Renal cortical epithelial cell (primary cell): ENCODE measurements at regions not wholly inside any gene's neighbourhood (a gene's known extent, or its start where the extent isn't known, plus 50 kb on each side); places are given as distances from the start of the nearest gene placed in this dataset.

Experiments
- DNase-seq: peaks from one replicate; pipeline ENCODE4 v3.0.0-alpha.2; 2011; ENCODE audit warnings: low read depth

GRCh38 chr4:124321364-124321763 lies 391.2 kb downstream of the ANKRD50 start:
- DNase-seq: no peak

- DNase-seq: peak; percentile 35
Observed at GRCh38 chr4:124322234-124323065, 390.1 kb downstream of the ANKRD50 start.

GRCh38 chr4:124325690-124326089 lies 386.8 kb downstream of the ANKRD50 start:
- DNase-seq: no peak

- DNase-seq: no peak
Observed at GRCh38 chr4:124329134-124329533, 383.4 kb downstream of the ANKRD50 start.

- DNase-seq: no peak
Observed at GRCh38 chr4:124330045-124330444, 382.5 kb downstream of the ANKRD50 start.

- no peak for DNase-seq
Observed at GRCh38 chr4:124331781-124332180, 380.8 kb downstream of the ANKRD50 start.

GRCh38 chr4:124333466-124333865 lies 379.1 kb downstream of the ANKRD50 start:
- DNase-seq: no peak

- DNase-seq: peak; percentile 89
Observed at GRCh38 chr4:124334119-124334518, 378.4 kb downstream of the ANKRD50 start.

- no peak for DNase-seq
Observed at GRCh38 chr4:124337874-124338273, 374.7 kb downstream of the ANKRD50 start.

- no peak for DNase-seq
Observed at GRCh38 chr4:124343661-124344171, 368.8 kb downstream of the ANKRD50 start.

- no peak for DNase-seq
Observed at GRCh38 chr4:124372916-124373315, 339.6 kb downstream of the ANKRD50 start.

- DNase-seq: peak; percentile 3
Observed at GRCh38 chr4:124386163-124386562, 326.4 kb downstream of the ANKRD50 start.

GRCh38 chr4:124386648-124387047 lies 325.9 kb downstream of the ANKRD50 start:
- DNase-seq: no peak

- DNase-seq: no peak
Observed at GRCh38 chr4:124389591-124389990, 322.9 kb downstream of the ANKRD50 start.

GRCh38 chr4:124390861-124391260 lies 321.7 kb downstream of the ANKRD50 start:
- DNase-seq: no peak

GRCh38 chr4:124396333-124396732 lies 316.2 kb downstream of the ANKRD50 start:
- DNase-seq: no peak

- DNase-seq: no peak
Observed at GRCh38 chr4:124401606-124402005, 310.9 kb downstream of the ANKRD50 start.

- DNase-seq: peak; percentile 26
Observed at GRCh38 chr4:124409044-124409443, 303.5 kb downstream of the ANKRD50 start.

- DNase-seq: no peak
Observed at GRCh38 chr4:124414276-124415040, 298.1 kb downstream of the ANKRD50 start.

GRCh38 chr4:124415146-124415545 lies 297.4 kb downstream of the ANKRD50 start:
- peak; percentile 22 for DNase-seq

GRCh38 chr4:124417371-124417770 lies 295.2 kb downstream of the ANKRD50 start:
- DNase-seq: no peak

- DNase-seq: no peak
Observed at GRCh38 chr4:124420166-124420695, 292.3 kb downstream of the ANKRD50 start.

- no peak for DNase-seq
Observed at GRCh38 chr4:124423160-124423559, 289.4 kb downstream of the ANKRD50 start.
